Keratinocyte (primary cell): ENCODE measurements at regions not wholly inside any gene's neighbourhood (a gene's known extent, or its start where the extent isn't known, plus 50 kb on each side); places are given as distances from the start of the nearest gene placed in this dataset.

Experiments used
- DNase-seq: peaks from one replicate; pipeline ENCODE4 v3.0.0-alpha.2; 2011; ENCODE audit warnings: low read depth, missing footprints, low spot score
- FAIRE-seq: peaks from 2 replicates; lab custom pipeline; 2011; peaks lifted over from hg19 to GRCh38; lab: Jason Lieb, UNC
- H2AFZ ChIP-seq: 2 replicates; pipeline ENCODE4 v1.6.0; 2012; ENCODE audit warnings: low read length, control low read depth, inconsistent platforms; ENCODE audit not compliant: control insufficient read depth
- H3K27ac ChIP-seq: 2 replicates; pipeline ENCODE4 v1.5.1; 2011; ENCODE audit warnings: low read length; ENCODE audit not compliant: control insufficient read depth, insufficient read depth
- H3K27me3 ChIP-seq: 3 replicates; pipeline ENCODE4 v1.6.0; 2011; ENCODE audit warnings: low read length; ENCODE audit not compliant: control insufficient read depth, insufficient read depth; ENCODE audit errors: extremely low read depth
- H3K36me3 ChIP-seq, 2 experiments: 2 replicates in 1 of 2; 3 replicates in 1 of 2; pipeline ENCODE4 v1.5.1; 2011; ENCODE audit warnings: low read length in 2 of 2, mild to moderate bottlenecking in 1 of 2; ENCODE audit not compliant: control insufficient read depth in 2 of 2, insufficient read depth in 2 of 2; ENCODE audit errors: extremely low read depth in 1 of 2
- H3K4me1 ChIP-seq: 3 replicates; pipeline ENCODE4 v1.5.1; 2011; ENCODE audit warnings: low read length; ENCODE audit not compliant: control insufficient read depth, insufficient read depth; ENCODE audit errors: extremely low read depth
- H3K4me2 ChIP-seq: 3 replicates; pipeline ENCODE4 v1.6.0; 2011; ENCODE audit warnings: low read depth, low read length; ENCODE audit not compliant: control insufficient read depth, insufficient read depth; ENCODE audit errors: extremely low read depth
- H3K4me3 ChIP-seq, 3 experiments: fragments of 200-600 bp in 1 of 3; sonication (generic) in 1 of 3; 2 replicates in 2 of 3; 3 replicates in 1 of 3; pipeline ENCODE4 v1.5.1; 2011 to 2016; ENCODE audit warnings: low read length in 3 of 3, mild to moderate bottlenecking in 3 of 3, control low read depth in 2 of 3, inconsistent platforms in 1 of 3, low read depth in 1 of 3, mixed read lengths in 1 of 3, mixed run types in 1 of 3, moderate library complexity in 1 of 3; ENCODE audit not compliant: control insufficient read depth in 2 of 3, insufficient read depth in 2 of 3; ENCODE audit errors: extremely low read depth in 1 of 3
- H3K79me2 ChIP-seq: 2 replicates; pipeline ENCODE4 v1.6.0; 2012; ENCODE audit warnings: low read length; ENCODE audit not compliant: control insufficient read depth, insufficient read depth
- H3K9ac ChIP-seq: 3 replicates; pipeline ENCODE4 v1.6.0; 2011; ENCODE audit warnings: low read length; ENCODE audit not compliant: control insufficient read depth, insufficient read depth; ENCODE audit errors: extremely low read depth
- H3K9me1 ChIP-seq: 3 replicates; pipeline ENCODE4 v1.6.0; 2011; ENCODE audit warnings: low read length; ENCODE audit not compliant: control insufficient read depth, insufficient read depth; ENCODE audit errors: extremely low read depth
- H3K9me3 ChIP-seq: 2 replicates; pipeline ENCODE4 v1.5.1; 2012; ENCODE audit warnings: low read depth, low read length; ENCODE audit not compliant: control insufficient read depth
- H4K20me1 ChIP-seq: 3 replicates; pipeline ENCODE4 v1.6.0; 2011; ENCODE audit warnings: low read length; ENCODE audit not compliant: control insufficient read depth, insufficient read depth; ENCODE audit errors: extremely low read depth
- EZH2 ChIP-seq: IDR thresholded peaks from one replicate; pipeline ENCODE4 v1.6.1; 2012; ENCODE audit warnings: inconsistent platforms, mild to moderate bottlenecking, low read length, moderate library complexity
- dilution Hi-C: fragments of 300-500 bp; cut with MboI; formaldehyde crosslinking; loops from one replicate; pipeline ENCODE4 v1.7.0; 2020; ENCODE audit warnings: low sequenced_read_pairs; ENCODE audit not compliant: extremely low pct_ligation_motif_present
- TF ChIP-seq, protein P1 (sequence below), 3 experiments: IDR thresholded peaks in 1 of 3; conservative IDR thresholded peaks in 1 of 3; optimal IDR thresholded peaks in 1 of 3; 2 replicates in 2 of 3; 3 replicates in 1 of 3; pipeline versions ENCODE3 to v1.5.1; 2011; ENCODE audit warnings: low read length in 3 of 3, mild to moderate bottlenecking in 3 of 3, moderate library complexity in 2 of 3, control low read depth in 1 of 3, inconsistent platforms in 1 of 3; ENCODE audit not compliant: insufficient read depth in 2 of 3; ENCODE audit errors: extremely low read depth in 1 of 3

- Histone ChIP-seq H3K9me3 (peaks cover 2% of the 10 kb centered on the region), H3K36me3 (no peaks in the 10 kb centered on the region), H4K20me1 (no peaks in the 10 kb centered on the region), H3K4me2 (no peak overlapping the region), H3K9ac (no peak overlapping the region), H3K79me2 (no peaks in the 10 kb centered on the region), H3K4me3 (no peak overlapping the region), H2AFZ (no peak overlapping the region), H3K27ac (no peak overlapping the region), H3K9me1 (no peaks in the 10 kb centered on the region), H3K4me1 (no peaks in the 10 kb centered on the region), H3K27me3 (no peaks in the 10 kb centered on the region)
- dilution Hi-C loops, result no loop called here
- DNase-seq (no peak), FAIRE-seq (no peak)
- no peak for TF ChIP-seq EZH2
- TF ChIP-seq, protein P1, sequence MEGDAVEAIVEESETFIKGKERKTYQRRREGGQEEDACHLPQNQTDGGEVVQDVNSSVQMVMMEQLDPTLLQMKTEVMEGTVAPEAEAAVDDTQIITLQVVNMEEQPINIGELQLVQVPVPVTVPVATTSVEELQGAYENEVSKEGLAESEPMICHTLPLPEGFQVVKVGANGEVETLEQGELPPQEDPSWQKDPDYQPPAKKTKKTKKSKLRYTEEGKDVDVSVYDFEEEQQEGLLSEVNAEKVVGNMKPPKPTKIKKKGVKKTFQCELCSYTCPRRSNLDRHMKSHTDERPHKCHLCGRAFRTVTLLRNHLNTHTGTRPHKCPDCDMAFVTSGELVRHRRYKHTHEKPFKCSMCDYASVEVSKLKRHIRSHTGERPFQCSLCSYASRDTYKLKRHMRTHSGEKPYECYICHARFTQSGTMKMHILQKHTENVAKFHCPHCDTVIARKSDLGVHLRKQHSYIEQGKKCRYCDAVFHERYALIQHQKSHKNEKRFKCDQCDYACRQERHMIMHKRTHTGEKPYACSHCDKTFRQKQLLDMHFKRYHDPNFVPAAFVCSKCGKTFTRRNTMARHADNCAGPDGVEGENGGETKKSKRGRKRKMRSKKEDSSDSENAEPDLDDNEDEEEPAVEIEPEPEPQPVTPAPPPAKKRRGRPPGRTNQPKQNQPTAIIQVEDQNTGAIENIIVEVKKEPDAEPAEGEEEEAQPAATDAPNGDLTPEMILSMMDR (optimal IDR thresholded peaks at IDR 0.05 in 1 of 3, IDR thresholded peaks at IDR 0.05 in 1 of 3, conservative IDR thresholded peaks at IDR 0.05 in 1 of 3; ENCODE audit: extremely low read depth in 1 of 3, insufficient read depth in 2 of 3, low read length in 3 of 3), result no peak
Observed at GRCh38 chr10:118448744-118449143, 106.6 kb upstream of the FAM204A start.

- Histone ChIP-seq H3K36me3 (no peaks in the 10 kb centered on the region), H3K9me3 (peaks cover 2% of the 10 kb centered on the region), H3K4me3 (no peak overlapping the region), H3K27me3 (no peaks in the 10 kb centered on the region), H3K4me2 (no peak overlapping the region), H3K79me2 (no peaks in the 10 kb centered on the region), H3K9me1 (no peaks in the 10 kb centered on the region), H4K20me1 (no peaks in the 10 kb centered on the region), H3K27ac (no peak overlapping the region), H2AFZ (no peak overlapping the region), H3K4me1 (no peaks in the 10 kb centered on the region), H3K9ac (no peak overlapping the region)
- DNase-seq (no peak), FAIRE-seq (no peak)
- TF ChIP-seq EZH2, result no peak
- TF ChIP-seq, protein P1 (optimal IDR thresholded peaks at IDR 0.05 in 1 of 3, IDR thresholded peaks at IDR 0.05 in 1 of 3, conservative IDR thresholded peaks at IDR 0.05 in 1 of 3; ENCODE audit: extremely low read depth in 1 of 3, insufficient read depth in 2 of 3, low read length in 3 of 3), result no peak
- dilution Hi-C loops, result no loop called here
Observed at GRCh38 chr10:118447478-118448270, 105.5 kb upstream of the FAM204A start.
